ENCODE measurements at regions not wholly inside any gene's neighbourhood (a gene's known extent, or its start where the extent isn't known, plus 50 kb on each side); places are given as distances from the start of the nearest gene placed in this dataset.

- TF ChIP-seq CTCF (IDR thresholded peaks at IDR 0.05; ENCODE audit: control extremely low read depth, extremely low read depth, low read depth, missing control alignments) = no peak
- no peak for DNase-seq (ENCODE audit: extremely low spot score)
- ChIA-PET CTCF (interaction anchor here (1.1 kb wide), 1 partner anchor 14 kb away, joined by 3 read pairs; no protein-coding TSS in a partner anchor), POLR2A (no interaction called here)
Measured at GRCh38 chr1:87641996-87642395, 313.3 kb downstream of the LMO4 start.

- TF ChIP-seq CTCF (IDR thresholded peaks at IDR 0.05; ENCODE audit: control extremely low read depth, extremely low read depth, low read depth, missing control alignments) = no peak
- DNase-seq (ENCODE audit: extremely low spot score) = no peak
- ChIA-PET CTCF (interaction anchor here (0.7 kb wide), 1 partner anchor 10 kb away, joined by 3 read pairs; no protein-coding TSS in a partner anchor), POLR2A (no interaction called here)
Measured at GRCh38 chr1:87642581-87643221, 314.0 kb downstream of the LMO4 start.

GRCh38 chr1:87644033-87644578, 315.4 kb downstream of the LMO4 start:
- no peak for DNase-seq (ENCODE audit: extremely low spot score)
- CTCF ChIA-PET = interaction anchor here (1.0 to 1.6 kb wide), 3 partner anchors 12 to 351 kb away, joined by 3 to 5 read pairs (median 3); no protein-coding TSS in a partner anchor
- POLR2A ChIA-PET = no interaction called here
- no peak for TF ChIP-seq CTCF (IDR thresholded peaks at IDR 0.05; ENCODE audit: control extremely low read depth, extremely low read depth, low read depth, missing control alignments)

GRCh38 chr1:87644579-87645190, 316.0 kb downstream of the LMO4 start:
- TF ChIP-seq CTCF (IDR thresholded peaks at IDR 0.05; ENCODE audit: control extremely low read depth, extremely low read depth, low read depth, missing control alignments) = no peak
- POLR2A ChIA-PET = no interaction called here
- CTCF ChIA-PET = interaction anchor here (1.0 to 1.6 kb wide), 3 partner anchors 12 to 351 kb away, joined by 3 to 5 read pairs (median 3); no protein-coding TSS in a partner anchor
- DNase-seq (ENCODE audit: extremely low spot score) = no peak

DNA sequence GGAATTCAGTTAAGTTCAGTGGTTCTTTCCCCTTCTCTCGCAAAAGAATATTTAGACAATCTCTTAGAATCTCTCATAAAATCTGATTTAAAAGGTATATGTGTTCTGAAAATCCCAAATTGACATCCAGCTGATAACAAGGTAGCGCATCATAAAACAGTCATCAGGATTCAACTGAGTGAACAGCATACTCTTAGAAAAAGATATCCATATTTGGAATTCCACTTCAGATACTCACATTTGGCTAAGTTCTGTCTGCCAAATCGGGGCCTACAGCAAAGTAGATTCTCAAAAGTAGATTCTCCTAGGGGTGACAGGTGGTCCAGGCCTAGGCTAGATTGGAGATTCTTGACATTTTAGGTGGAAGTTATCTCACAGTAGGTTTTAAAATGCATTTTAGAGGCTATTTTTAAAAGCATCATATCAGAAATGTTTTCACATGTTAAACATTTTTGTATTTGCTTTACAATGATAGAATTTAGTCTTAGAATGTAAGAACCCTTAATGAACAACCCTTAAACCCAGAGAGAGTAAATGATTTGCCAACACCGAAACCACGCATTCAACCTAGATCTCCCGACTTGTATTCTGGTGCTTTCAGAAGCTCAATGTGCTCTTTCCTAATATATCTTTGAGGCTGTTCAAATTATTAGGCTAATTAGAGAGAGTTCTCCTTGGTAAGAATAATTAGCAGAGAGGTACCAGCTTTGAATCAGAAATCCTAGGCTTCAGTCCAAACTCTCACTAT, 318.9 kb downstream of the LMO4 start:
- TF ChIP-seq CTCF (IDR thresholded peaks at IDR 0.05; ENCODE audit: control extremely low read depth, extremely low read depth, low read depth, missing control alignments) = no peak
- ChIA-PET CTCF (no interaction called here), POLR2A (no interaction called here)
- DNase-seq (ENCODE audit: extremely low spot score) = no peak

GRCh38 chr1:87648323-87649119, 319.8 kb downstream of the LMO4 start:
- CTCF ChIA-PET = no interaction called here
- POLR2A ChIA-PET = no interaction called here
- TF ChIP-seq CTCF (IDR thresholded peaks at IDR 0.05; ENCODE audit: control extremely low read depth, extremely low read depth, low read depth, missing control alignments) = no peak
- no peak for DNase-seq (ENCODE audit: extremely low spot score)

All from GM10248 (cell line).